Parathyroid adenoma (tissue), 2 donors: ENCODE measurements at regions not wholly inside any gene's neighbourhood (a gene's known extent, or its start where the extent isn't known, plus 50 kb on each side); places are given as distances from the start of the nearest gene placed in this dataset.

Experiments used
- H2AFZ ChIP-seq: fragments of 300-600 bp; sonication (generic); one replicate; pipeline ENCODE4 v1.7.0; 2017; ENCODE audit warnings: antibody characterized with exemption, mild to moderate bottlenecking
- H3K27ac ChIP-seq: fragments of 300-600 bp; sonication (generic); one replicate; pipeline ENCODE4 v1.7.0; 2017
- H3K27me3 ChIP-seq: fragments of 300-600 bp; sonication (generic); one replicate; pipeline ENCODE4 v1.7.0; 2017; ENCODE audit warnings: low read length; ENCODE audit not compliant: control insufficient read depth, insufficient read depth
- H3K36me3 ChIP-seq: fragments of 300-600 bp; sonication (generic); one replicate; pipeline ENCODE4 v1.7.0; 2017; ENCODE audit warnings: low read length; ENCODE audit not compliant: control insufficient read depth, insufficient read depth
- H3K4me1 ChIP-seq: fragments of 300-600 bp; sonication (generic); one replicate; pipeline ENCODE4 v1.7.0; 2017; ENCODE audit warnings: control low read depth
- H3K4me2 ChIP-seq: fragments of 300-600 bp; sonication (generic); one replicate; pipeline ENCODE4 v1.7.0; 2017; ENCODE audit warnings: low read length
- H3K4me3 ChIP-seq: fragments of 300-600 bp; sonication (generic); one replicate; pipeline ENCODE4 v1.7.0; 2017; ENCODE audit warnings: low read depth, low read length
- H3K79me2 ChIP-seq: fragments of 300-600 bp; sonication (generic); one replicate; pipeline ENCODE4 v1.7.0; 2017; ENCODE audit warnings: control low read depth
- H3K9ac ChIP-seq: fragments of 300-600 bp; sonication (generic); one replicate; pipeline ENCODE4 v1.7.0; 2017; ENCODE audit warnings: mild to moderate bottlenecking
- H3K9me3 ChIP-seq: fragments of 300-600 bp; sonication (generic); one replicate; pipeline ENCODE4 v1.7.0; 2017; ENCODE audit warnings: low read length; ENCODE audit not compliant: control insufficient read depth
- CTCF ChIP-seq: fragments of 300-600 bp; sonication (generic); IDR thresholded peaks from one replicate; pipeline ENCODE4 v1.7.0; 2017; ENCODE audit warnings: antibody characterized with exemption, mild to moderate bottlenecking
- donor health status: primary hyperparathyroidism.

GRCh38 chr4:111281219-111281618, 658.3 kb upstream of the PITX2 start:
- Histone ChIP-seq H3K79me2 (no peaks in the 10 kb centered on the region), H2AFZ (no peak overlapping the region), H3K9me3 (no peaks in the 10 kb centered on the region), H3K4me3 (no peak overlapping the region), H3K4me2 (no peak overlapping the region), H3K27me3 (no peaks in the 10 kb centered on the region), H3K9ac (no peak overlapping the region), H3K36me3 (no peaks in the 10 kb centered on the region), H3K4me1 (no peaks in the 10 kb centered on the region), H3K27ac (no peak overlapping the region)
- no peak for TF ChIP-seq CTCF

GRCh38 chr4:111282035-111282434, 659.2 kb upstream of the PITX2 start:
- no peak for TF ChIP-seq CTCF
- Histone ChIP-seq H3K9ac (no peak overlapping the region), H2AFZ (no peak overlapping the region), H3K36me3 (no peaks in the 10 kb centered on the region), H3K4me3 (no peak overlapping the region), H3K27me3 (no peaks in the 10 kb centered on the region), H3K9me3 (no peaks in the 10 kb centered on the region), H3K4me1 (no peaks in the 10 kb centered on the region), H3K79me2 (no peaks in the 10 kb centered on the region), H3K4me2 (no peak overlapping the region), H3K27ac (no peak overlapping the region)

GRCh38 chr4:111283066-111283677, 660.3 kb upstream of the PITX2 start:
- no peak overlapping the region for H2AFZ ChIP-seq
- no peaks in the 10 kb centered on the region for H3K36me3 ChIP-seq
- no peaks in the 10 kb centered on the region for H3K27me3 ChIP-seq
- H3K4me3 ChIP-seq = no peak overlapping the region
- H3K4me2 ChIP-seq = no peak overlapping the region
- H3K9ac ChIP-seq = no peak overlapping the region
- H3K27ac ChIP-seq = no peak overlapping the region
- peak; percentile 8 for TF ChIP-seq CTCF
- H3K79me2 ChIP-seq = no peaks in the 10 kb centered on the region
- no peaks in the 10 kb centered on the region for H3K4me1 ChIP-seq
- no peaks in the 10 kb centered on the region for H3K9me3 ChIP-seq

- Histone ChIP-seq H3K27ac (no peak overlapping the region), H3K79me2 (no peaks in the 10 kb centered on the region), H2AFZ (no peak overlapping the region), H3K9ac (no peak overlapping the region), H3K36me3 (no peaks in the 10 kb centered on the region), H3K27me3 (no peaks in the 10 kb centered on the region), H3K9me3 (no peaks in the 10 kb centered on the region), H3K4me1 (no peaks in the 10 kb centered on the region), H3K4me2 (no peak overlapping the region), H3K4me3 (no peak overlapping the region)
- TF ChIP-seq CTCF = no peak
Observed at GRCh38 chr4:111296466-111296865, 673.6 kb upstream of the PITX2 start.

GRCh38 chr4:111303806-111304205, 680.9 kb upstream of the PITX2 start:
- Histone ChIP-seq H3K36me3 (no peaks in the 10 kb centered on the region), H2AFZ (no peak overlapping the region), H3K9ac (no peak overlapping the region), H3K4me1 (no peaks in the 10 kb centered on the region), H3K27ac (no peak overlapping the region), H3K79me2 (no peaks in the 10 kb centered on the region), H3K9me3 (no peaks in the 10 kb centered on the region), H3K4me3 (no peak overlapping the region), H3K4me2 (no peak overlapping the region), H3K27me3 (no peaks in the 10 kb centered on the region)
- no peak for TF ChIP-seq CTCF
